Epidermal melanocyte (primary cell): ENCODE measurements at regions not wholly inside any gene's neighbourhood (a gene's known extent, or its start where the extent isn't known, plus 50 kb on each side); places are given as distances from the start of the nearest gene placed in this dataset.

Source experiments
- DNase-seq: peaks from one replicate; pipeline ENCODE4 v3.0.0; 2011; ENCODE audit warnings: low spot score; ENCODE audit not compliant: insufficient read length

DNA sequence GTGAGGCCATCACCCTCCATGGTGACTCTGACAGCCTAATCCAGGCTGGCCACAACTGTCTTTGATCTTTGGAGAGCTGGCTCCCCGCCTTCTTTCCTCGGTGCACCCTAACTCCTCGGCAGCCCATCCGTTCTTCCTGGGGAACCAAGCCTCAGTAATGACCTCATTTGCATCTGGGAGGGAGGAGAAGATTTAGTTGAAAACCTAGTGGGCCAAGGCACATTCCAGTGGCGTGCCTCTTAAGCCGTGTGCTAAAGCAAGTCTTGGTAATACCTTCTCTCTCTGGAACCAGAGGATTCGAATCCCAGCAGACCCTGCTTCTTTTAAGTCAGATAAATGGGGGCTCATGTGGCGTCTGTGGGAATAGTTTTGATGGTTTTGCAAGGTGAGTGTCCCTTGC, 233.1 kb downstream of the EBLN2 start:
- DNase-seq, result no peak

DNA sequence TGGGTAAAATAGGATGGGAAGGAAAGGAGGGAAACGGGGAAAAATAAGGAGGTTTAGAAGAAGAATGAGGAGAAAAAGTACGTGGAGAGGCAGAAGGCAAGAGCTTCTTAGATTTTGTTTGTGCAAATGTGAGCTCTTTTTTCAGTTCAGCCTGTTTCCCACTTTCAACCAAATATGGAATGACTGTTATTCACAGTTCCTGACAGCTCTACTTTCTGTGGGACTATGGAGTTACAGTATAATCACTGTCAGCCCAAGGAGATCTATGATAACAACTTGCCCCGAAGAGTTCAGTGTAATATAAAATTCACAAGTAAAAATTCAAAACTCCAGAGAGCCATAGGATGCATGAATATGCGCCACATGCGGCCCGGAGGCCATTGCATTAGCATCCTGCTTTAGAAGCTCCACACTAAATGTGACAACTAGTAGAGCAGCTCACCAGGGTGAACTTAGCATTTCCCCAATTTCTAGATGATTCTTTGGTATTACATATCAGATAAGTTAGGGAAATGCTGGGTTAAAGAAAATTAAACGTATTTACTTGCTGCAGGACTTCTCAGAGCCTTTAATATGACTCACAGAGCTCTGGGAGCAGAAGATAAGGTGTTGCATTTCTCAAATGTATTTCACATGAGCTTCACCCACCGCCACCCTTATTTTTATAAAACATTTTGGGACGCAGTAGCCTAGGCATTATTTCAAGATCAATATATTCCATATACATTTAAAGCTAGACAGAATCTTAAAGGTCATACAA, 234.6 kb downstream of the EBLN2 start:
- no peak for DNase-seq

DNA sequence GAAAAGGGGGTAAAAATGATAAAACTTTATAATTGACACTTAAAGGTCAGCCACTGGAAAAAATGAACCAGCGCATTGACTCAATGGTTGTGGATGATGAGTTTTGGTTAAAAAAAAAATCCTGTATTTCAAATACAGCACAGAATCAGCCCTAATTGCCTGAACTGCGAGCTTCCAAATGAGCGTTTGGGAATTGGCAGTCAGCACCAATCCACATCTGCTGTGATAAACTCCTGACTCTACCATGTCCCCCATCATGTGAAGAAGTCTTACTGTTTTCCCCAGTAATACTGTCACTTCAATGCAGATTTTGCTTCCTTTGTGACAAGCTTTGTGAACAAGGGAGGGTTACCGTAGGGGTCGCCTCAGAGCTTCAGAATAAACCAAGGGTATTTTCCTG, 235.4 kb downstream of the EBLN2 start:
- no peak for DNase-seq

DNA sequence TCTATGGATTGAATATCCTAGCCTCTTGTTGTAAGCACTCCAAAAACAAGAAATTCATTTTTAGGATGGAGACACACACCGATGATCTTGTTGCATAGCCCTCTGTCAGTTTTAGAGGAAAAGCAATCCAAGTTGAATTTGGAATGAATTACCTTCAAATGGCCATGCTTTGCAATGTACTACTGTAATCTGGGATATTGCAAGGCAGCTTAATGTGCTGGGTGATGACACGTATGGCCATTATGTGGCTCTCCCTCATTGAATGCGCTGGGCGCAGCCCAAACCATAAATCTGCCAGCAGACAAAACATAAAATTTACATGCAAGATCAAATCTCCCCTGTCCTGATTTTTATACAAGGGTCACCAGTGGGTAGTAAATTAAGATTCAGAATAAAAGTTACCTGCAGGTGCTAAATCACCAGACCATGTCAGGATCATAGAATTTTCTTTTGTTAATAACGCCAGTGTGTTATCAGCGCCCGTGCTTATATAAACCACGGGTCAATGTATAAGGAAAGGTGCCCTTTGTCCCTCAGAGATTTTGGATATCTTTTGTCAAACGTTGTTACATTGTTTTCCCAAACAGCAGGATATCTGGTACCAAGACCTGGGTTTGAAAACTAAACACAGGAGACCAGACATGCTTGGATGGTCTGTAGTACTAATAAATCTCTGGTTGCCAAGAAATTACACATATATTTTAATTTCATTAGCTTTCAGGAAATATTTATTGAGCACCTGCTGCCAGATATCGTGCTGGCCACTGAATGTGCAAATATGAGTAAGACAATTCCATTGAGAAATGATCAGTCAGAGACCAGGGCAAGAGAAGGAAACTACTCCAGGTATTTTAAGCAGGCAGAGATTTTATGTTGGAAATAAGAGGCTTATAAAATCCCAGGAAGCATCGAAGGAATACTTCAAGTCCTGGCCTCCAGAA, 237.1 kb downstream of the EBLN2 start:
- no peak for DNase-seq

DNA sequence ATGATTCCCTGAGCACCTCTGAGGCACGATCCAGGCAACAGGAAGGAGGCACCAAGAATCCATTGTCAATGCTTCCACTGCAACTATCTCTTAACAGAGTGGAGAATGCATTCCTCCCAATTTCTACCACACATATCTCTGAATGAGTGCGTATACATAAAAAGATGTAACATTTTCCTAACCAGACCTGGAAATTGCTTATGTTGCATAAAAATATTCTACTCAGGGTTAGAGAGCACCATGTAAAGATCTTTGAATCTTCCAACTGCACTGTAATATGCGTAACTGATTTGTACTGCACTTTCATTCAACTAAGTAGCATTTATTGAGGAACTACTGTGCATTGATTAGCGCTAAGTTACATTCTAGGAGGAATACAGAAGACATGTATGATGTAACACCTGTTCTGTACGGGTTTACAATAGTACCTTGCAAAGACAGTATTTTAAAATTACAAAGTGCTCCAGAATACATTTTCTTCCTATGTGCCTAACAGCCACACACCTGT, 237.8 kb downstream of the EBLN2 start:
- no peak for DNase-seq

DNA sequence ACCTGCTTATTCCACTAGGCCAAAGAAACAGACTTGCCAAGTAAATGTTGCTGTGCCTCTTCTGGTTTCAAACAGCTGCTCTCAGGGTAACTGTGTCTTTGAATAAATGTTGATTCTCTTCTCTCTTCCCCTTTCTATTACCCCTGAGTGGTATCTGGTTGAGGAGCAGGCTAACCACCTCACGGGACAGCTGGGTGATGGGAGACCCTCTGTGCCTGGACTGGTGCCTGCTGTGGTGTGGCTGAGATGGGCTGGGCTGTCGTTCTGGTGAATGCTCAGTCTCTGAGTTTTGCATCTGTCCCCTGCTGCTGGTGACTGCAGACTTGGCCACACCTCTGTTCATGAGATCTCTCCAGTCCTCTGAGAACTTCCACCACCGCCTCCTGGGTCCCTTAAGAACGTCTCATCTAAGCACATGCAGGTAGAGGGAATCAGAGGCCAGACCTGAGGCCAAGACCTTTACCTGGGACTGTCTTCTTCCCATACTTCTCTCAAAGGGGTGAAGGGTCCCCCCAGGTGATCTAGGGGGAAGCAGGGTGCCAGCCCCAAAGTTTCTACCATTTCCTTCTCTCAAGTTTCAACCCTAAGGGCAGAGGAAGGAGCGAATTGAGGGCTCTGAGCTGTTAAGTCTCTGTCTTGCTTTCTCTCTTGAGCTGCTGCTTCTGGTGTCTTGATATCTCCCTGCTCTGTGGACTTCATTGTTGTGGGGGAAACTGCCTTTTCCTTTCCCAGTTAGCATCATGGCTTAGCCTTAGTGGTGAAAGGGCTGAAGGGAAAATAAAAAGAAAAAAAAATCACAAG, 252.9 kb downstream of the EBLN2 start:
- no peak for DNase-seq

DNA sequence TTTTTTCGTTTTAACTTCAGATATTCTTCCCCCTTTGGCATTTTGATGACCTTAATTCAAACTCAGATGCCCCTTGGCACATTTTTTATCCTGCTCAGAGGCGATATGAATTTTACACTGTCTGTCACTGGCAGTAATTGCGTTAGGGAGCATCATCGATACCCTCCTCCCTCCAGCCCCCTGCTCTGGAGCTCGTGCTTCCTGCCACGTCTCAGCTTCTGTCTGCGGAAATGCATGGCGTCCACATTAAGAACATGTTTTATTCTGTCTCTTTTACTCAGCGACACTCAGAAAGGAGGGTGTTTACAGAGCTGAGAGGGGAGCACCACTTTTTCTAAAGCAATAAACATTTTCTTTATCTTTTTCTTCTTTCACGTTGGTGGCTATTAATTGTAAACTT, 254.2 kb downstream of the EBLN2 start:
- DNase-seq, result no peak

DNA sequence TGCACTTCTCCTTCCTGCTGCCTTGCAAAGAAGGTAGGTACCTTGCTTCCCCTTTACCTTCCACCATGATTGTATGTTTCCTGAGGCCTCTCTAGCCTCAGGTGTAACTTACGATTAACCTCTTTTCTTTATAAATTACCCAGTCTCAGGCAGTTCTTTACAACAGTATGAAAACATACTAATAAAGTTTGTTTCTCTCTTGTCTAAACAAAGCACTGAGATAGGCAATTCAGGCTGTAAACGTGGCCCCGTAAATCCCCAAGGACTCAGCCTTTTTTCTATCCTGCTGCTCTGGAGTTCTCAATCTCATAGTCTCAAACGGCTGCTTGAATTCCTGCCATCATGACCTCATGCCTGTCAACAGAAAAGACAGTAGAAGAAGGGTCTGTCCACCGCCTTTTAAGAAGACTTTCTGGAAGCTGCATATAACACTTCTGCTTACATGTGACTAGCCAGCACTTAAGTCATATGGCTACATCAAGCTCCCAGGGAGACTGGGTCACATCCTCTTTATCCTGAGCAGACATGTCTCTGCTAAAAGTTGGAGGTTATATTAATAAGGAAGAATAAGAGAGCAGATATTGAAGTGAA, 257.8 kb downstream of the EBLN2 start:
- DNase-seq, result no peak

DNA sequence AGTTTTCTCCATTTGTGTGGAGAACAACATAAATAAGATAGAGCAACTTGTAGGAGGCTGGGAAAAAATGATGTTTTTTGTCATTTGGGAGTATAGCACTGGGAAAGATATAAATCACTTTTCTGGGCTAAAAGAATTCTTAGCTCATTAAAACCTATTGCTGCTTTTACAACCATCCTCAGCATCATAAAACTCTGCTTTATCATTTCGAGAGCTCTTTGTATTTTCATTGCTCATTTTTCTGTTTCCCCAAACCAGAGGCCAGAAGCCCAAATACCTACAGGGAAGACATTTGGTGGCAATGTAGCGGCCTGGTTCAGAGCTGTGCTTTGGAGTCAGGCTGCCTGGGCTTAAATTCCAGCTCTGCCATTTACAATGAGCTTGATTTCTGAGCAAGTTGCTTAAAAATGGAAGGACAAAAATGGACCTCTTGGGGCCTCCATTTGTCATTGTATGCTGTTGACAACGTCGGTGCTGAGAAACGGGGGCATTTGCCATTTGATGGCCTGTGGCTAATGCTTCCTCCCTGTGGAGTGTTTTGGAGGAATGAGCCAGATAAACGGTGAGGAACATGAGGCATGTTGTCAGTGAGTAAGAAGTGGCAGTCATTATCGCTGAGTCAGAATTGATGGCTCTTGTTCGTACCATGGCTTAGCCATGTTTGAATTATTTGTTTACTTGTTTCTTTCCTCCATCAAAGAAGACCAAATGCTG, 260.0 kb downstream of the EBLN2 start:
- DNase-seq, result no peak

DNA sequence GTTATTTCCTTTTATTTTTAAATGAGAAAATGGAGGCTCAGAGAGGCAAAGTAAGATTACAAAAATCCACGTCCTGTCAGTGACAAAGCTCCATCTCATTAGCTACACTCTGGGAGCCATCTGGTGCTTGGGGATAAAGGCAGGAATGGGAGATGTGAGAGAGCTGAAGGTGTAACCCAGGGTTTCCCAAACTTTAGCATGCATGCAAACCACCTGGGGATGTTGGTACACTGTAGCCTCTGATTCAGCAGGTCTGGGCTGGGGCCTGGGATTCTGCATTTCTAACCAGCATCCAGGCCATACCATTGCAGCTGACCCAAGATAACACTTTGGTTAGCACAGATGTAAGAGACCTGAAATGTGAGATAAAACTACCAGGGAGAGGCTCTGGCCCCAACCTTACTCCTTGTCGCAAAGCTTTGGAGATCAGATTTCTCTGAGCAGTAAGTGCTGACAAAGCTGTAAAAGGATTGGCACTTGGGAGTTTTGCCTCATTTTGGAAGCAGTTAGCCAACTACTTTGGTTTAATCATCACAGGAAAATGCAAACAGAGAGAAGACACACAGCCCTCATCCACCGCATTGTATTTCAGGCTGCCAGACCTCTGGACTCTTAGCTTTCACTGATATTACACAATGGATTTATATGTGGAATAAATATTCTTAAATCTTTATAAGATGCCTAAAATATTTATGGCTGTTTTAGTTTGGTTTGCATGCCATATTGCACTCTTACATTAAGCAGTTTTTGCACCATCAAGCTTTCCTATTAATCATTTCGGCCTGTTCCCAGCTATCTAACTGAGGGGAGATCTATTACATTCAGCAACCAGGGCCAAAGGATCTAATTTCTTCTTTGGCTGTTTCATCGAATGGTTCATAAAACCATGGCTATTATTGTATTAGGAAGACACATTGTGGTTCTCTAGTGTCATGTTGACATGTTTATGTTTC, 263.0 kb downstream of the EBLN2 start:
- no peak for DNase-seq

DNA sequence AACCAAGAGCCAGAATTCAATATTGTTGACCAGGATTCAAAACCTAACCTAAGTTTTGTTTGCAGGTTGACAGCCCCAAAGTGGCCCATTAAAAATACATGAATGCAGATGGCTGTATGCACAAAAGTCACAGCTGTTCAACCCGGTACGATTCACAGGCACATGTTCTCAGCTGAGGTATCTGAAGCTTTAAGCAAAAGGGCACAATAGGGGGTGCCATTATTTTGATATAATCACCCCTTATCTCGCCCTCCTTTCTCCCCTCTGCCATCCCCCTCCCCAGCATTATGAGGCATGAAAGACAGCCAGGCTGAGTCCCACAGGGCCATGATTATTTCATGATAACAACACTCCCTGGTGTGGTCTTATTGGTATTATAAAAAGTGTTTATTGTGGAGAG, 264.9 kb downstream of the EBLN2 start:
- DNase-seq, result no peak

DNA sequence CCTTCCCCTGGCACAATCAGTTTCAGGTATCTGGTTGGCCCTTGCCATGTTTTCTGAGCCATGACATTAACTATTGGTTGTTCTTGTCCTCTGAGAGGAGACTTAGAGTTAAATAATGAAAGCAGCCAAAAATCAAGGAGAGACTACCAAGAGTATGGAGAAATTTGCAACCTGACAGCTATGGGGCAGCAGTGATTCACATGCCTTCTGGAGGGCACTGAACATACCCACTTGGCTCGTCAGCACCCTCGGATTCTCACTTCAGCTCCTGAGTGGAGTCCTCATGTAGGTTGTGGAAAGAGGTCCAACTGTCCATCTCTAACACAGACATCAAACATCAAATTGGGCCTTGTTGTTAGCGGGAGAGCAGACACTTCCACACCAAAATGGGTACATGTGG, 265.6 kb downstream of the EBLN2 start:
- no peak for DNase-seq
